A549 (cell line): ENCODE measurements at regions not wholly inside any gene's neighbourhood (a gene's known extent, or its start where the extent isn't known, plus 50 kb on each side); places are given as distances from the start of the nearest gene placed in this dataset.

ENCODE experiments used
- EP300 ChIP-seq, 2 experiments: fragments of >200 bp; sonication (Bioruptor Twin); formaldehyde crosslinking; IDR thresholded peaks; 2 replicates in 1 of 2; 3 replicates in 1 of 2; pipeline ENCODE4 v1.6.1; 2016 to 2017
- MAFK ChIP-seq: fragments of 450-650 bp; IDR thresholded peaks from 2 replicates; pipeline ENCODE4 v1.6.1; 2014; ENCODE audit not compliant: partially characterized antibody
- POLR2A ChIP-seq: IDR thresholded peaks from 2 replicates; pipeline ENCODE4 v1.6.1; 2012; ENCODE audit warnings: mild to moderate bottlenecking, low read length
- RAD21 ChIP-seq, 2 experiments: fragments of >200 bp in 1 of 2; sonication (Bioruptor Twin) in 1 of 2; formaldehyde crosslinking in 1 of 2; IDR thresholded peaks in 1 of 2; conservative IDR thresholded peaks in 1 of 2; 2 replicates in 1 of 2; 3 replicates in 1 of 2; pipeline ENCODE4 v1.6.1; 2012 to 2018; ENCODE audit warnings: inconsistent platforms in 1 of 2
- RFX5 ChIP-seq: fragments of 450-650 bp; IDR thresholded peaks from 2 replicates; pipeline ENCODE4 v1.7.1; 2014; ENCODE audit warnings: antibody characterized with exemption, mild to moderate bottlenecking, moderate library complexity
- RNF2 ChIP-seq: fragments of 200-600 bp; sonication (generic); IDR thresholded peaks from 2 replicates; pipeline ENCODE4 v1.6.1; 2016; ENCODE audit warnings: low read depth, mild to moderate bottlenecking, antibody characterized with exemption, moderate library complexity, borderline replicate concordance
- SREBF2 ChIP-seq: fragments of 450-650 bp; IDR thresholded peaks from 2 replicates; pipeline ENCODE4 v1.6.1; 2014; ENCODE audit warnings: mild to moderate bottlenecking, moderate library complexity
- TF ChIP-seq, protein P1 (sequence below): fragments of >200 bp; sonication (Bioruptor Twin); formaldehyde crosslinking; IDR thresholded peaks from 3 replicates; pipeline ENCODE4 v1.5.1; 2016
- TF ChIP-seq, protein P2 (sequence below): IDR thresholded peaks from 2 replicates; pipeline ENCODE4 v1.6.1; 2012

DNA sequence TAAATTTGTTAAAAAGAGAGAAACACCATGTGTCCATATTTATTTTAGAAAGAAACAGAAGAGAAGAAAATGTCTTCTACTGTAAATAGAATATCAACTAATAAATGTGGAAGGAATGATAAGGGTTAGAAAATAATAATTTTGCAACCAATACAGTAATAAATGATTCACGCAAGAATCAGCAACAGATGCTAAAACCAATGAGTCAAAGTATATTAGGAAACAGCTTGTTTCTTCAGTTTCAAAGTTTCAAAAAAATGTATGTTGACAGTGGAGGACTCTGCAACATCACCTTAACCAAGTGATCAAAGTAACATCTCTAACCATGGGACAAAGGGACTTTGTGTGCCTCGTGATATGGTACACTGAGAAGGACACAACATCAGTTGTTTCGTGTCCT lies 147.0 kb downstream of the TWIST2 start:
- TF ChIP-seq, protein P1, sequence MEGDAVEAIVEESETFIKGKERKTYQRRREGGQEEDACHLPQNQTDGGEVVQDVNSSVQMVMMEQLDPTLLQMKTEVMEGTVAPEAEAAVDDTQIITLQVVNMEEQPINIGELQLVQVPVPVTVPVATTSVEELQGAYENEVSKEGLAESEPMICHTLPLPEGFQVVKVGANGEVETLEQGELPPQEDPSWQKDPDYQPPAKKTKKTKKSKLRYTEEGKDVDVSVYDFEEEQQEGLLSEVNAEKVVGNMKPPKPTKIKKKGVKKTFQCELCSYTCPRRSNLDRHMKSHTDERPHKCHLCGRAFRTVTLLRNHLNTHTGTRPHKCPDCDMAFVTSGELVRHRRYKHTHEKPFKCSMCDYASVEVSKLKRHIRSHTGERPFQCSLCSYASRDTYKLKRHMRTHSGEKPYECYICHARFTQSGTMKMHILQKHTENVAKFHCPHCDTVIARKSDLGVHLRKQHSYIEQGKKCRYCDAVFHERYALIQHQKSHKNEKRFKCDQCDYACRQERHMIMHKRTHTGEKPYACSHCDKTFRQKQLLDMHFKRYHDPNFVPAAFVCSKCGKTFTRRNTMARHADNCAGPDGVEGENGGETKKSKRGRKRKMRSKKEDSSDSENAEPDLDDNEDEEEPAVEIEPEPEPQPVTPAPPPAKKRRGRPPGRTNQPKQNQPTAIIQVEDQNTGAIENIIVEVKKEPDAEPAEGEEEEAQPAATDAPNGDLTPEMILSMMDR = no peak
- TF ChIP-seq, protein P2, sequence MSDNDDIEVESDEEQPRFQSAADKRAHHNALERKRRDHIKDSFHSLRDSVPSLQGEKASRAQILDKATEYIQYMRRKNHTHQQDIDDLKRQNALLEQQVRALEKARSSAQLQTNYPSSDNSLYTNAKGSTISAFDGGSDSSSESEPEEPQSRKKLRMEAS = no peak
- TF ChIP-seq RAD21 (conservative IDR thresholded peaks at IDR 0.05 in 1 of 2, IDR thresholded peaks at IDR 0.05 in 1 of 2) (no peak), SREBF2 (no peak), RNF2 (no peak), POLR2A (no peak), MAFK (no peak), EP300 (IDR thresholded peaks at IDR 0.05) (no peak), RFX5 (no peak)
